GM19324 (cell line): ENCODE measurements at regions not wholly inside any gene's neighbourhood (a gene's known extent, or its start where the extent isn't known, plus 50 kb on each side); places are given as distances from the start of the nearest gene placed in this dataset.

ENCODE experiments used
- ATAC-seq: cut with Tn5 transposase; IDR thresholded peaks from one replicate; pipeline ENCODE4 v1.9.1; 2021; ENCODE audit warnings: mild to moderate bottlenecking, moderate library complexity; ENCODE audit not compliant: unreplicated experiment, low FRiP score

DNA sequence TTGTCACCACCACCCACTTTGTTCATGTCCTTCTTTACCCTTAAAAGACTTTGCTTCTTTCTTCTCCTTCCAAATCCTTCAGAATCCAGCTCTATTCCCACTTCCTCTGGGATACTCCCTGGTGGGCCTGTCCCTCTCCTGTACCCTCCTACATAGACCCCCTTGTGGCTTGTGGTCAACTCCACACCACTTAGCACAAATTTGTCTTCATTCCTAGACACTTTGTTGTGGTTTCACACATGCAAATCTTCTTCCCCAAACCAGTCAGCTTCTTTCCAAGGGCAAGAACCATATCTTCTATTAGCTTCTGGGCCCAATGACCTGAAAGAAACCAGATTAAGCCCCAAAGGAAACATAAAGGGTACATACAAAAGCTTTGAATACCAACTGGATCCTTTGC, 342.4 kb downstream of the TNS1 start:
- no peak for ATAC-seq

DNA sequence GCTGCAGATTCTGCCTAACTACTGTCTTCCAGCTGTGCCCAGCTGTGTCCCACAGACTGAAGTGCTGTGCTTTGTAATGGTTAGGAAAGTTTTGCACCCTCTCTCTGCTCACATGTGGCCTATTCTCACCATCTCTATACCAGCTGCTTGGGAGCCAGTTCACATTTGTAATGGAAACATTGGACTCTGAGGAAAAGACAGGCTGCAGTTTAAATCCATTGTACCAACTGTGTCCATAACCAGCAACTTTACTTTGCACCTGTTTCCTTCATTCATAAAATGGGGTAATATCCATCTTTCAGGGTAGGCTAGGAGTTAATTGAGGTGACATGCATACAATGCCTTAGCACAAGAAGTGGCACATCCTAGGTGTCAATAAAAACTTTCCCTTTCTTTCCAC, 344.0 kb downstream of the TNS1 start:
- ATAC-seq = no peak

- no peak for ATAC-seq
Observed at GRCh38 chr2:217657252-217657651, 345.5 kb downstream of the TNS1 start.

GRCh38 chr2:217656316-217656715, 346.5 kb downstream of the TNS1 start:
- no peak for ATAC-seq

- no peak for ATAC-seq
Observed at GRCh38 chr2:217655651-217656050, 347.1 kb downstream of the TNS1 start.

- ATAC-seq = no peak
Observed at GRCh38 chr2:217654168-217654567, 348.6 kb downstream of the TNS1 start.

DNA sequence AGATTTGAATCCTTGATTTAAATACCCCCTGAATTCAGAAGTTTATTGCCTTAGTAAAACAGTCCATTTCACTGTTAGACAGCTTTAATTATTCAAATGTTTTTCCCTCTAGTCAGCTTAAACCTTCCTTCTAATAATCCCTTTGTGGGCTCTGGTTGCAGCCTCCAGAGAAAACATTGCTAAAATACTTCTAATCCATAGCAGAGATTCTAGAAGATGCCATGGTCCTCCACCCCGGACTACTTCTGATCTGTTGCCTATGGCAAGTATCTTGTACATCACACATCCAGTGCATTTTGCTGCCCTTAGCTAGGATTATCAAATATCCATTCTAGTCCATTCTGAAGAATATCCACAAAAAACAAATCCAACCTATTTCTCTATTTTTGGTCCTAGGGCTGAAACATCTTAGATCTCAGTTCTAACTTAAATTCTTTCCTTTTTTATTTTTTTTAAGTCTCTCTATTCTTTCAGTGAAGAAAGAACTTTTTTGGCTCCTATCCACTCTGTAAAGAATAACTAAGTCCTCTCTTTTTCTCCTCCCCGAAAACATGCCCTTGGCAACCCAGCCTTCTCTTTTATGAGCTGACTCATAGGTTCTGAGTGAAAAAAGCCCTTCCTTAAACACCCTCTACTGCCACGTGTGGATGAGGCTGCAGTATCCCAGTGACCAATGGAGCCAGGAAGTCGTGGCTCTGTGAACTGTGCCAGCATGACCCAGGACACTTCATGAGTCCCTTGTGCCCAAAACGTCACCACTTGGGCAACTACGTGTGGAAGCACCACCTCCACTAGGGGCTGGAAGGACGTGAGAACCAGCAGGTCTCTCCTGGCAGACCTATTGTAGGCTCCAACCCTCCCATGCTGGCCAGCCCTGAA, 349.8 kb downstream of the TNS1 start:
- no peak for ATAC-seq

DNA sequence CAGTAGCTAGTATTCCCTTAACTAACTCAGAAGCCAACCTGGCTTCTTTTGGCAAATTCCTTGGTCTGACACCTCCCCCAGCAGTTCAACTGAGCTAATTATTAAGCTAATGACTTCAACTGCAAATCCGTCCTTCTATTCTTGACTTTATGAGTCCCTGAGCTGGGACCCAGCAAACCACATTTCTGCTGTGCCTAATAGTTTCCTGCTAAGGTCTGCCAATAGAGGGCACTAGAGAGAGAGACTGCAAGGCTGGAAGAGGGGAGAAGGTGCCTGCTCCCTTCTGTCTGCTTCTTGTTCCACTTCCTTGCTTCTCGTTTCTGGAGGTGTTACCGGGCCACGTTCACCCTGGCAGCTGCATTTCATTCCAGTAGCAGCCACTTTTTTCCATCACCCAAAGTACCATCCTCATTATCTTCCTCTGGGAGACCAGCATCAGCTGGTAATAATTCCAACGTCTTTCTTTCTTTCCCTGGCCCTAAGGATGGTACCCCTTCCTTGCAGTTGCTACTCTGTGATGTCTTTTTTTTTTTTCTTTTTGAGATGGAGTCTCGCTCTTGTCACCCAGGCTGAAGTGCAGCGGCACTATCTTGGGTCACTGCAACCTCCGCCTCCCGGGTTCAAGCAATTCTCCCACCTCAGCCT, 352.0 kb downstream of the TNS1 start:
- no peak for ATAC-seq

GRCh38 chr2:217650229-217650628, 352.6 kb downstream of the TNS1 start:
- ATAC-seq = no peak

DNA sequence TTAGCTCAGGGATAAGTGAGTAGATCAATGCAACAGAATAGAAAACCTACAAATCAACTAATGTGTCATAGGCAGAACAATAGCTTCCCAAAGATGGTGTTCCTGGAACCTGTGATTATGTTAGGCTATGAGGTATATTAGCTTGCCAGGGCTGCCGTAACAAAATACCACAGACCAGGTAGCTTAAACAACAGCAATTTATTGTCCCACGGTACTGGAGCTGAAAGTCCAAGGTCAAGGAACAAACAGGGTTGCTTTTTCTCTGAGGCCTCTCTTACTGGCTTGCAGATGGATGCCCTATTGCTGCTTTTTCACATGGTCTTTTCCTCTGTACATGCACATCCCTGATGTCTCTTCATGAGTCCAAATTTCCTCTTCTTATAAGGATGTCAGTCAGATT, 354.9 kb downstream of the TNS1 start:
- ATAC-seq = no peak

DNA sequence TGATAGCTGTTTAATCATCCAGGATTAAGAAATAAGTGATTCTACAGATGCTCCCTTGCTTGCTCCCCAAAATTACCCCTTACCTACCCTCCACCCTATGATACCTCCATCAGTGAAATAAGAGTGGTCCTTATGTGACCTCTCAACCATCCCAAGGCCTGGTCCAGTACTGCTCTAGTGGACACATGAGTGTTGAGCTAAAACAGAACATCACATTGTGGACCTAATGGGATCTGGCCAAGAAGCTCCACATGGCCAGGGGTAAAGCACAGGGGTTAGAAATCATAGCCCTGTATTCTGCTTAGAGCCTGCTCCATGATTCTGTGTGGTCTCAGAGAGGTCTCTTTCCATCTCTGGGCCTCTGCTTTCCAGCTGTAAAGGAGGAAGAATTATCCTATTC, 355.6 kb downstream of the TNS1 start:
- ATAC-seq = no peak

DNA sequence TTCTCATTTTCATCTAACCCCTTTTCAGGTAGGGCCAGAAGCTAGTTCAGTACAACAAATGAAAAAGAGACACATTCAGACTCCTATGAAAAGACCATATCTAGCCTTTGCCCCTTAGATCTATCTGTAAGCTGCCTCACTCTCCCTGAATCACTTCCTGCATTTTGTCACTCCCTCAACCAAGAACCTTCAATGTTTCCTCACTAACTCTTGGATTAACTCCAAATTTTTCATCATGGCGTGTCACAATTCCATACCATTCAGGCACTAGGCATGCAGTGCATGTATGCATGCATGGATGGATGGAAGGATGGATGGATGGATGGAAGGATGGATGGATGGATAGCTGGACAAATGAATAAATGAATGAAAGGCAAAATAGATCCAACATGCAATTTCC, 356.9 kb downstream of the TNS1 start:
- ATAC-seq = no peak

- ATAC-seq = no peak
Observed at GRCh38 chr2:217643789-217644301, 358.9 kb downstream of the TNS1 start.

- ATAC-seq = no peak
Observed at GRCh38 chr2:217642944-217643343, 359.9 kb downstream of the TNS1 start.

GRCh38 chr2:217641960-217642359, 360.8 kb downstream of the TNS1 start:
- no peak for ATAC-seq

DNA sequence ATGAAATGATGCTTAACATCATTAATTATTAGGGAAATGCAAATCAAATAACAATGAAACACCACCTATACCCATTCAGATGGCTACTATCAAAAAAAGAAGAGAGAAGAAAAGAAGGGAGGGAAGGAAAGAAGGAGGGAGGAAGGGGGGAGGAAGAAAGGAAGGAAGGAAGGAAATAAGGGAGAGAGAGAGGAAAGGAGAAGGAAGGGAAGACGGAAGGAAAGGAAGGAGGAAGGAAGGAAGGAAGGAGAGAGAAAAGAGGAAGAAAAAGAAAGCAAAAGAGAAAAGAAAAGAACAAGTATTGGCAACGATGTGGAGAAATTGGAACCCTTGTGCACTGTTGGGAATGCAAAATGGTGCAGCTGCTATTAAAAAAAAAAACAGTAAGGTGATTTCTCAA, 363.3 kb downstream of the TNS1 start:
- no peak for ATAC-seq

- no peak for ATAC-seq
Observed at GRCh38 chr2:217638533-217638932, 364.3 kb downstream of the TNS1 start.

DNA sequence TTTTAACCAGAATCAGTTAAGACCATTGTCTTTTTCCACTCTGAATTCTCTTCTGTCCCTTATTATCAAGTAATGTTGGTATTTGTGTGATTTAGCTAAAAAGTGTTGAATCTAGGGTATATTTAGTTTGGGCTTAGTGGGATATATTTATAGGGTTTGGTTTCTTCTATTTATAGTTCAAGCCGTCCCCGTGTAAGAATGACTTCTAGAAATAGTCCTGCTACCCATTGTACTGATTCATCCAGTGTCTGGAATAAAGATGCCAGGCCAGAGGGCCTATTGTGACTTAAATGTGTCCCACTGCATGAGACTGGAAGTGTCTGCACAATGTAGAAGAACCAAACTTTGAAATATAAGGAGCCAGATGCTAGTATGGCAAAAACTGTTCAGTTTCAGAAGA, 364.8 kb downstream of the TNS1 start:
- no peak for ATAC-seq

- no peak for ATAC-seq
Observed at GRCh38 chr2:217636991-217637561, 365.7 kb downstream of the TNS1 start.

GRCh38 chr2:217636578-217636977, 366.2 kb downstream of the TNS1 start:
- no peak for ATAC-seq

- no peak for ATAC-seq
Observed at GRCh38 chr2:217634871-217635270, 367.9 kb downstream of the TNS1 start.

- ATAC-seq = no peak
Observed at GRCh38 chr2:217632043-217632442, 370.8 kb downstream of the TNS1 start.
